Endothelial cell of umbilical vein (primary cell): ENCODE measurements at regions not wholly inside any gene's neighbourhood (a gene's known extent, or its start where the extent isn't known, plus 50 kb on each side); places are given as distances from the start of the nearest gene placed in this dataset.

Experiments
- BruUV-seq: library from RNA; stranded (reverse); fragments of 400-500 nt; replicated peaks from 2 replicates; lab custom pipeline; 2021; lab: Mats Ljungman, UMichigan
- CTCF ChIA-PET: fragments of 300-600, 350-600 bp; sonication (Branson Sonifier 250); formaldehyde crosslinking; loops from one replicate; lab custom pipeline; 2021; ENCODE audit warnings: antibody characterized with exemption, inconsistent platforms; lab: Charles Lee
- POLR2A ChIA-PET: fragments of 300-600, 350-600 bp; sonication (Branson Sonifier 250); formaldehyde crosslinking; loops from one replicate; lab custom pipeline; 2021; ENCODE audit warnings: antibody characterized with exemption, inconsistent platforms; lab: Charles Lee
- DNase-seq: peaks from one replicate; pipeline ENCODE4 v3.0.0-alpha.2; 2011; ENCODE audit warnings: low read depth, low spot score
- FAIRE-seq: peaks from 2 replicates; lab custom pipeline; 2011; peaks lifted over from hg19 to GRCh38; lab: Jason Lieb, UNC
- H2AFZ ChIP-seq: 2 replicates; pipeline ENCODE4 v1.6.0; 2012; ENCODE audit warnings: low read depth, low read length, control low read depth, inconsistent platforms
- H3K27ac ChIP-seq: 2 replicates; pipeline ENCODE4 v1.5.1; 2011; ENCODE audit warnings: low read depth, mild to moderate bottlenecking, control low read depth, low read length, moderate library complexity; ENCODE audit not compliant: insufficient read depth
- H3K27me3 ChIP-seq, 2 experiments: 2 replicates each; pipeline versions ENCODE4 v1.6.0 to v1.6.1; 2011; ENCODE audit warnings: low read length in 2 of 2, mixed read lengths in 1 of 2; ENCODE audit not compliant: control insufficient read depth in 2 of 2, insufficient read depth in 2 of 2
- H3K36me3 ChIP-seq, 2 experiments: 2 replicates in 1 of 2; 3 replicates in 1 of 2; pipeline ENCODE4 v1.5.1; 2011; ENCODE audit warnings: low read length in 2 of 2, mild to moderate bottlenecking in 1 of 2, moderate library complexity in 1 of 2; ENCODE audit not compliant: control insufficient read depth in 2 of 2, insufficient read depth in 2 of 2; ENCODE audit errors: extremely low read depth in 1 of 2
- H3K4me1 ChIP-seq: 3 replicates; pipeline ENCODE4 v1.5.1; 2011; ENCODE audit warnings: mild to moderate bottlenecking, low read length; ENCODE audit not compliant: control insufficient read depth, insufficient read depth; ENCODE audit errors: extremely low read depth
- H3K4me2 ChIP-seq: 2 replicates; pipeline ENCODE4 v1.6.1; 2011; ENCODE audit warnings: low read length, control low read depth, mixed read lengths; ENCODE audit not compliant: insufficient read depth
- H3K4me3 ChIP-seq, 3 experiments: fragments of 200-600 bp in 1 of 3; sonication (generic), shearing (Covaris generic) in 1 of 3; replicated peaks in 1 of 3; 2 replicates each; pipeline ENCODE4 v1.5.1; 2011 to 2016; ENCODE audit warnings: control low read depth in 3 of 3, low read length in 3 of 3, mild to moderate bottlenecking in 2 of 3, inconsistent platforms in 1 of 3, low read depth in 1 of 3, moderate library complexity in 1 of 3; ENCODE audit not compliant: insufficient read depth in 1 of 3
- H3K79me2 ChIP-seq: 2 replicates; pipeline ENCODE4 v1.6.0; 2012; ENCODE audit warnings: low read length, inconsistent platforms; ENCODE audit not compliant: control insufficient read depth, insufficient read depth
- H3K9ac ChIP-seq: replicated peaks from 2 replicates; pipeline ENCODE3; 2011; ENCODE audit warnings: low read length, control low read depth; ENCODE audit not compliant: insufficient read depth; ENCODE audit errors: extremely low read depth
- H3K9me1 ChIP-seq: replicated peaks from 3 replicates; pipeline ENCODE4 v1.6.0; 2011; ENCODE audit warnings: mild to moderate bottlenecking, low read length; ENCODE audit not compliant: control insufficient read depth, insufficient read depth; ENCODE audit errors: extremely low read depth
- H3K9me3 ChIP-seq: replicated peaks from 2 replicates; pipeline ENCODE4 v1.5.1; 2012; ENCODE audit warnings: low read length, inconsistent platforms; ENCODE audit not compliant: control insufficient read depth, insufficient read depth
- H4K20me1 ChIP-seq: replicated peaks from 2 replicates; pipeline ENCODE3; 2011; ENCODE audit warnings: mild to moderate bottlenecking, low read length; ENCODE audit not compliant: control insufficient read depth, insufficient read depth; ENCODE audit errors: extremely low read depth
- CTCF ChIP-seq, 2 donors: IDR thresholded peaks; 1 replicate in 1 of 2; 2 replicates in 1 of 2; pipeline ENCODE4 v1.5.1; 2011; ENCODE audit warnings: low read length in 2 of 2, mild to moderate bottlenecking in 2 of 2, moderate library complexity in 2 of 2, control low read depth in 1 of 2, inconsistent platforms in 1 of 2, low read depth in 1 of 2; ENCODE audit not compliant: insufficient read depth in 1 of 2; ENCODE audit errors: extremely low read depth in 1 of 2
- EZH2 ChIP-seq: IDR thresholded peaks from 2 replicates; pipeline ENCODE4 v1.6.1; 2012; ENCODE audit warnings: borderline replicate concordance, low read depth, mild to moderate bottlenecking, moderate library complexity, low read length, inconsistent platforms; ENCODE audit not compliant: severe bottlenecking
- FOS ChIP-seq: IDR thresholded peaks from 2 replicates; pipeline ENCODE4 v1.6.1; 2011; ENCODE audit warnings: mild to moderate bottlenecking, low read length, moderate library complexity, borderline replicate concordance; ENCODE audit not compliant: insufficient read depth
- GATA2 ChIP-seq: IDR thresholded peaks from 2 replicates; pipeline ENCODE4 v1.7.0; 2011; ENCODE audit warnings: low read depth, mild to moderate bottlenecking, moderate library complexity, mixed read lengths, low read length; ENCODE audit not compliant: insufficient read length, insufficient read depth
- JUN ChIP-seq: IDR thresholded peaks from 2 replicates; pipeline ENCODE4 v1.6.1; 2011; ENCODE audit warnings: borderline replicate concordance, low read depth; ENCODE audit not compliant: insufficient read length, insufficient read depth
- MAX ChIP-seq: IDR thresholded peaks from 2 replicates; pipeline ENCODE4 v1.6.1; 2011; ENCODE audit not compliant: insufficient read depth, insufficient read length
- MYC ChIP-seq: IDR thresholded peaks from one replicate; pipeline ENCODE4 v1.6.1; 2011; ENCODE audit warnings: mild to moderate bottlenecking, low read depth, low read length
- POLR2A ChIP-seq: IDR thresholded peaks from 2 replicates; pipeline ENCODE4 v1.6.1; 2012; ENCODE audit warnings: low read depth, mild to moderate bottlenecking, control low read depth, low read length
- POLR2AphosphoS5 ChIP-seq: IDR thresholded peaks from 2 replicates; pipeline ENCODE4 v1.6.1; 2012; ENCODE audit warnings: low read depth, mild to moderate bottlenecking, control low read depth, low read length, moderate library complexity; ENCODE audit not compliant: insufficient read depth
- dilution Hi-C: fragments of 300-500 bp; cut with MboI; formaldehyde crosslinking; loops from one replicate; pipeline ENCODE4 v1.15.0; 2019; ENCODE audit warnings: low sequenced_read_pairs; ENCODE audit not compliant: extremely low pct_ligation_motif_present
- intact Hi-C: fragments of 100-400 bp; cut with micrococcal nuclease; formaldehyde crosslinking; loops from one replicate; pipeline ENCODE4 v1.10.0; 2022

- no TSS peak for BruUV-seq
- intact Hi-C loops, result loop anchor here (5.0 kb wide), 1 partner anchor 51 kb away; the partner anchor contains the start of gene GSX2
- ChIA-PET POLR2A (no interaction called here), CTCF (no interaction called here)
- FAIRE-seq (no peak), DNase-seq (no peak)
- Histone ChIP-seq H4K20me1 (no peaks in the 10 kb centered on the region), H3K4me3 (no peak overlapping the region), H3K9me3 (no peaks in the 10 kb centered on the region), H2AFZ (no peak overlapping the region), H3K79me2 (no peaks in the 10 kb centered on the region), H3K27ac (no peak overlapping the region), H3K27me3 (peaks cover 0 to 6% of the 10 kb centered on the region in 2 experiments), H3K36me3 (no peaks in the 10 kb centered on the region), H3K9me1 (no peaks in the 10 kb centered on the region), H3K4me1 (no peaks in the 10 kb centered on the region), H3K4me2 (no peak overlapping the region), H3K9ac (no peak overlapping the region)
- dilution Hi-C loops, result no loop called here
- TF ChIP-seq POLR2A (no peak), JUN (no peak), MYC (no peak), MAX (no peak), POLR2AphosphoS5 (no peak), FOS (no peak), EZH2 (no peak), GATA2 (no peak), CTCF (IDR thresholded peaks at IDR 0.05; ENCODE audit: extremely low read depth in 1 of 2, insufficient read depth in 1 of 2, low read depth in 1 of 2, low read length in 2 of 2) (no peak)
Observed at GRCh38 chr4:54152846-54153600, 53.1 kb downstream of the GSX2 start.
